OCI-LY1 (cell line): ENCODE measurements at regions not wholly inside any gene's neighbourhood (a gene's known extent, or its start where the extent isn't known, plus 50 kb on each side); places are given as distances from the start of the nearest gene placed in this dataset.

ENCODE experiments used
- H2AFZ ChIP-seq: fragments of 200-600 bp; sonication (generic), shearing (Covaris generic); 2 replicates; pipeline ENCODE4 v1.6.0; 2014; ENCODE audit warnings: antibody characterized with exemption, mild to moderate bottlenecking, low read length
- H3F3A ChIP-seq: fragments of 200-600 bp; sonication (generic), shearing (Covaris generic); 2 replicates; pipeline ENCODE4 v1.6.0; 2014; ENCODE audit warnings: mild to moderate bottlenecking, antibody characterized with exemption, low read length, moderate library complexity; ENCODE audit not compliant: insufficient read depth
- H3K27ac ChIP-seq: fragments of 200-600 bp; sonication (generic); 2 replicates; pipeline ENCODE4 v1.5.1; 2014; ENCODE audit warnings: low read length, mixed run types, mild to moderate bottlenecking, low read depth; ENCODE audit not compliant: poor library complexity, severe bottlenecking
- H3K27me3 ChIP-seq: fragments of 200-600 bp; sonication (generic); 2 replicates; pipeline ENCODE4 v1.6.0; 2014; ENCODE audit warnings: antibody characterized with exemption, mild to moderate bottlenecking, low read length, moderate library complexity; ENCODE audit not compliant: insufficient read depth
- H3K36me3 ChIP-seq: fragments of 200-600 bp; sonication (generic); 2 replicates; pipeline ENCODE4 v1.6.1; 2014; ENCODE audit warnings: mild to moderate bottlenecking, antibody characterized with exemption, low read length, moderate library complexity, mixed read lengths; ENCODE audit not compliant: insufficient read depth
- H3K4me1 ChIP-seq: fragments of 200-600 bp; sonication (generic); 2 replicates; pipeline ENCODE4 v1.5.1; 2014; ENCODE audit warnings: mild to moderate bottlenecking, low read length, moderate library complexity; ENCODE audit not compliant: insufficient read depth, severe bottlenecking
- H3K4me2 ChIP-seq: fragments of 200-600 bp; sonication (generic), shearing (Covaris generic); 2 replicates; pipeline ENCODE4 v1.6.1; 2014; ENCODE audit warnings: low read length
- H3K4me3 ChIP-seq: fragments of 200-600 bp; sonication (generic); 2 replicates; pipeline ENCODE4 v1.5.1; 2014; ENCODE audit warnings: low read length, low read depth, mild to moderate bottlenecking, mixed read lengths; ENCODE audit not compliant: poor library complexity, severe bottlenecking
- H3K79me2 ChIP-seq: fragments of 200-600 bp; shearing (Covaris generic); 2 replicates; pipeline ENCODE4 v1.6.1; 2016; ENCODE audit warnings: mixed run types, low read length, mixed read lengths; ENCODE audit not compliant: insufficient read depth
- H3K9ac ChIP-seq: fragments of 200-600 bp; sonication (generic), shearing (Covaris generic); 2 replicates; pipeline ENCODE4 v1.6.1; 2014; ENCODE audit warnings: mild to moderate bottlenecking, low read length, mixed read lengths
- H3K9me2 ChIP-seq: fragments of 200-600 bp; sonication (generic), shearing (Covaris generic); 2 replicates; pipeline ENCODE4 v1.6.1; 2014; ENCODE audit warnings: low read depth, mild to moderate bottlenecking, low read length, mixed read lengths
- H3K9me3 ChIP-seq: fragments of 200-600 bp; shearing (Covaris generic); 2 replicates; pipeline ENCODE4 v1.6.1; 2014; ENCODE audit warnings: low read length, mixed read lengths
- H4K20me1 ChIP-seq: fragments of 200-600 bp; sonication (generic), shearing (Covaris generic); 2 replicates; pipeline ENCODE4 v1.6.0; 2016; ENCODE audit warnings: mild to moderate bottlenecking, low read length; ENCODE audit not compliant: insufficient read depth
- CTCF ChIP-seq: fragments of 200-600 bp; sonication (generic), shearing (Covaris generic); IDR thresholded peaks from 2 replicates; pipeline ENCODE4 v1.5.1; 2017; ENCODE audit warnings: mild to moderate bottlenecking, antibody characterized with exemption, low read length, moderate library complexity, mixed read lengths
- EZH2 ChIP-seq: fragments of 200-600 bp; sonication (generic), shearing (Covaris generic); IDR thresholded peaks from 2 replicates; pipeline ENCODE4 v1.8.0; 2017; ENCODE audit warnings: borderline replicate concordance, mixed run types, mild to moderate bottlenecking, antibody characterized with exemption, low read length, moderate library complexity, mixed read lengths

DNA sequence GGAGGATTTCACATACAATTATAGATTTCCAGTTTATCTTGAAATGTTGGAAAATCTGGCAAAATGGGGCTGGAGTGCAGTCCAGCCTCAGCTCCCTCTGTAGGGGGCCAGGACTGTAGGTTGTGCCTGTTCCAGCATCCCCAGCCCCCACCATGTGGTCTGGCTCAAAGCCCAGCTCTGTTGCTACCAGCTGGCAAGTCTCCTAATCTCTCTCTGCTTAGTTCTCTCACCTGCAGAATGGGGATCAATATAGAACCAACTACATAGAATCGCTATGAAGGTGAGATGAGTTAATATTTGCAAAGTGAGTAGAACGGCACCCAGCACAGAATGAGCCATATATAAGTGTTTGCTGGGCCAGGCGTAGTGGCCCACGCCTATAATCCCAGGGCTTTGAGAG lies 50.0 kb upstream of the TARDBP start:
- Histone ChIP-seq H3K4me3 (no peak overlapping the region), H3K9me3 (no peaks in the 10 kb centered on the region), H3K4me2 (no peak overlapping the region), H3K79me2 (no peaks in the 10 kb centered on the region), H2AFZ (no peak overlapping the region), H3K9ac (no peak overlapping the region), H3K27me3 (peaks cover 5% of the 10 kb centered on the region; the same call in 1 of the 2 replicates), H3K9me2 (no peaks in the 10 kb centered on the region), H3K36me3 (no peaks in the 10 kb centered on the region), H3F3A (no peaks in the 10 kb centered on the region), H4K20me1 (no peaks in the 10 kb centered on the region), H3K4me1 (peaks cover 9% of the 10 kb centered on the region), H3K27ac (no peak overlapping the region)
- TF ChIP-seq EZH2 (no peak), CTCF (no peak)
